ENCODE measurements at regions not wholly inside any gene's neighbourhood (a gene's known extent, or its start where the extent isn't known, plus 50 kb on each side); places are given as distances from the start of the nearest gene placed in this dataset.

DNA sequence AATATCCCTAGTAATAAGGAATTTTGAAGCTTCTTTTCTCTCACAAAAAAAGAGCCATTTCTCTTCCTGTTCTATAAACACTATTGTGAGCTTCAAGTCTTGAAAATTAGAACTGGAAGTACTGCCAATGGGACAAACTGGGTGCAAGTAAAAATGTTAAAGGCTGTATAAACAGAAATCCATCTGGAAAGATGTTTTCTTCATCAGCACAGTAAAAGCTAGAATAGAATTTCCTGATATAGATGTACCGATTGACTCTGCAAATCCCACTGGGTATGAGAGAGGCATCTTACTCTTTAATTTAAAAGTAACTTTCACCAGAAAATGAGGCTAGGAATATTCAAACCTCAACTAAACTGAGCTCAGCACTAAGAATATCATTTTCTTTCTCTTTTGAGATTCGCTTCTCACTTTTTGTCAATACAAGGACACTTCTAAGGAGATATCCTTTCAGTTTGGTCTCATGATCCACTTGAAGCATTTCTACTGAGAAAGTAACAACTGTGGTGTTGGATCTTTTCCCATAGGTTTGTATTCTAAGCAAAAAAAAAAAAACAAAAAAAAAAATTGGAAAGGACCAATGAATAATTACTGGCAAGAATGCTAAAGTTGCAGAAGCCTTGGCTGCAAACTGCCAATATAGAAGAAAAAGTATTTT is 169.0 kb upstream of the PRDM1 start:
- TF ChIP-seq, protein P1, sequence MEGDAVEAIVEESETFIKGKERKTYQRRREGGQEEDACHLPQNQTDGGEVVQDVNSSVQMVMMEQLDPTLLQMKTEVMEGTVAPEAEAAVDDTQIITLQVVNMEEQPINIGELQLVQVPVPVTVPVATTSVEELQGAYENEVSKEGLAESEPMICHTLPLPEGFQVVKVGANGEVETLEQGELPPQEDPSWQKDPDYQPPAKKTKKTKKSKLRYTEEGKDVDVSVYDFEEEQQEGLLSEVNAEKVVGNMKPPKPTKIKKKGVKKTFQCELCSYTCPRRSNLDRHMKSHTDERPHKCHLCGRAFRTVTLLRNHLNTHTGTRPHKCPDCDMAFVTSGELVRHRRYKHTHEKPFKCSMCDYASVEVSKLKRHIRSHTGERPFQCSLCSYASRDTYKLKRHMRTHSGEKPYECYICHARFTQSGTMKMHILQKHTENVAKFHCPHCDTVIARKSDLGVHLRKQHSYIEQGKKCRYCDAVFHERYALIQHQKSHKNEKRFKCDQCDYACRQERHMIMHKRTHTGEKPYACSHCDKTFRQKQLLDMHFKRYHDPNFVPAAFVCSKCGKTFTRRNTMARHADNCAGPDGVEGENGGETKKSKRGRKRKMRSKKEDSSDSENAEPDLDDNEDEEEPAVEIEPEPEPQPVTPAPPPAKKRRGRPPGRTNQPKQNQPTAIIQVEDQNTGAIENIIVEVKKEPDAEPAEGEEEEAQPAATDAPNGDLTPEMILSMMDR (IDR thresholded peaks at IDR 0.05; ENCODE audit: unreplicated experiment) = no peak
- H3K4me1 Mint-ChIP-seq = no peaks in the 10 kb centered on the region
- H3K4me3 Mint-ChIP-seq = no peak overlapping the region
- H3K36me3 Mint-ChIP-seq = no peaks in the 10 kb centered on the region
- peaks cover 9% of the 10 kb centered on the region for H3K9me3 Mint-ChIP-seq
- H3K27ac Mint-ChIP-seq = no peak overlapping the region
- DNase-seq (ENCODE audit: low spot score in 2 of 2, unreplicated experiment in 2 of 2) = no peak
- H3K27me3 Mint-ChIP-seq (ENCODE audit: low read depth) = peaks cover 27% of the 10 kb centered on the region

- H3K9me3 Mint-ChIP-seq = peaks cover 9% of the 10 kb centered on the region
- TF ChIP-seq, protein P1 (IDR thresholded peaks at IDR 0.05; ENCODE audit: unreplicated experiment) = no peak
- no peak overlapping the region for H3K27ac Mint-ChIP-seq
- DNase-seq (ENCODE audit: low spot score in 2 of 2, unreplicated experiment in 2 of 2) = no peak
- no peaks in the 10 kb centered on the region for H3K4me1 Mint-ChIP-seq
- H3K4me3 Mint-ChIP-seq = no peak overlapping the region
- H3K27me3 Mint-ChIP-seq (ENCODE audit: low read depth) = peaks cover 21% of the 10 kb centered on the region
- H3K36me3 Mint-ChIP-seq = no peaks in the 10 kb centered on the region
Measured at GRCh38 chr6:105911106-105911629, 175.0 kb upstream of the PRDM1 start.

GRCh38 chr6:105909106-105909505 is 177.0 kb upstream of the PRDM1 start:
- no peaks in the 10 kb centered on the region for H3K36me3 Mint-ChIP-seq
- H3K27ac Mint-ChIP-seq = no peak overlapping the region
- H3K4me3 Mint-ChIP-seq = no peak overlapping the region
- H3K9me3 Mint-ChIP-seq = peaks cover 5% of the 10 kb centered on the region
- TF ChIP-seq, protein P1 (IDR thresholded peaks at IDR 0.05; ENCODE audit: unreplicated experiment) = no peak
- H3K27me3 Mint-ChIP-seq (ENCODE audit: low read depth) = peaks cover 23% of the 10 kb centered on the region
- no peak for DNase-seq (ENCODE audit: low spot score in 2 of 2, unreplicated experiment in 2 of 2)
- no peaks in the 10 kb centered on the region for H3K4me1 Mint-ChIP-seq

DNA sequence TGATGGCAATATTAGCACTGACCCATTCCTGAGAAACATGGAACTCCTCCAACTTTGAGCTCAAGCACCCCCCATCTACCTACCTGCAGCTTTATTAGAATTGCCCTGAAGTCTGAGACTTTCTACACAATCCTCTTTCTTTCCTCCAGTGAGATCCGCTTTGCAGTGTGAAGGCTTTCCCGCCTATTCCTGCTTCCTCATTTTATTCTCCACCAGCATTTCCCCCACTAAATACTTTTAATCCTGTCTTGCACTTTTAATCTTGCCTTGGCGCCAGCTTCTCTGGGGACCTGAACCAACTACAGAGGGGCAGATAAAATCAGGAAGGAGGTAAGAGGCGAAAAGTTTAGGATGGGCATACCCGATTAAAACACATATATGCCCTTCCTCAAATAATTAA is 178.1 kb upstream of the PRDM1 start:
- Mint-ChIP-seq H3K27ac (no peak overlapping the region), H3K9me3 (no peaks in the 10 kb centered on the region), H3K4me1 (no peaks in the 10 kb centered on the region), H3K36me3 (no peaks in the 10 kb centered on the region), H3K27me3 (ENCODE audit: low read depth) (peaks cover 23% of the 10 kb centered on the region), H3K4me3 (no peak overlapping the region)
- TF ChIP-seq, protein P1 (IDR thresholded peaks at IDR 0.05; ENCODE audit: unreplicated experiment) = no peak
- DNase-seq (ENCODE audit: low spot score in 2 of 2, unreplicated experiment in 2 of 2) = no peak

DNA sequence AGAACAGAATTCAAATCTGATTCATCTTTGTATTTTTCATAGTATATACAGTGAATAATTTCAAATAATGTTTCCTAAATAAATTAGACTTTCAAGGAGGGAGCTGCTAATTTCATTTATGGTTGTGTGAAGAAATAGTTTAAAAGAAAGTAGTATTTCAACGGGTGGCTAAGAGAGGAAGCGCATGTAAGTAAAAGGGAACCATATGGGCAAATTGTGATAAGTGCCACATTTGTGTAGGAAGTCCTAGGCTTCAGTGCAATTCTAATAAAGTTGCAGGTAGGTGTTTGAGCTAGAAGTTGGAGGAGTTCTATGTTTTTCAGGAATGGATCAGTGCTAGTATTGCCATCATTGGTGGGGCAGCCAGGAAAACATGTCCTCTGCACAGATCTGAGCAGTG is 178.8 kb upstream of the PRDM1 start:
- Mint-ChIP-seq H3K4me3 (no peak overlapping the region), H3K27me3 (ENCODE audit: low read depth) (peaks cover 23% of the 10 kb centered on the region), H3K9me3 (no peaks in the 10 kb centered on the region), H3K4me1 (no peaks in the 10 kb centered on the region), H3K36me3 (no peaks in the 10 kb centered on the region), H3K27ac (no peak overlapping the region)
- no peak for DNase-seq (ENCODE audit: low spot score in 2 of 2, unreplicated experiment in 2 of 2)
- TF ChIP-seq, protein P1 (IDR thresholded peaks at IDR 0.05; ENCODE audit: unreplicated experiment) = no peak
